ENCODE measurements at regions not wholly inside any gene's neighbourhood (a gene's known extent, or its start where the extent isn't known, plus 50 kb on each side); places are given as distances from the start of the nearest gene placed in this dataset.
A peak's percentile ranks its signal among the peaks of the same experiment; 100 is the strongest.
"Not testable (repeated sequence)": the region's sequence is repeated elsewhere in the genome, so short reads cannot be mapped to it uniquely, and the experiment has no call there.

DNA sequence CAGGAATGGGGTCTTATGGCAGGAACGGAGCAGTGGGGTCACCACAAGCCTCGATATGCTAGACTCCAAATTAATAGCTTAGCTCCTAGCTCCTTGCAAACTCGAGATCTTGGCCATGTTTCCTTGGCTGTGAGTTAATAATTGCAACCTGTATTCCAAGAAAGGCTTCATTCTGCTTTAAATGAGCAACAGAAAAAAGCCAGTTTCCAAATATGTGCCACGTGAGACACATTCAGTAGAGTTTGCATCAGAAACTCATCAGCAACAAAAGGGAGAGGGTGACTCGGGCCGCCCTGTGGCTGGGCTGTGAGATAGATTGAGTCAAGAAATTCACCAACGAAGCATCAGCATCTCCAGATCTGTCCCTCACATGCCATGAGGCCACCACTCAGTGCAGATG is 112.0 kb downstream of the NPTX2 start:
- no peak for DNase-seq

DNA sequence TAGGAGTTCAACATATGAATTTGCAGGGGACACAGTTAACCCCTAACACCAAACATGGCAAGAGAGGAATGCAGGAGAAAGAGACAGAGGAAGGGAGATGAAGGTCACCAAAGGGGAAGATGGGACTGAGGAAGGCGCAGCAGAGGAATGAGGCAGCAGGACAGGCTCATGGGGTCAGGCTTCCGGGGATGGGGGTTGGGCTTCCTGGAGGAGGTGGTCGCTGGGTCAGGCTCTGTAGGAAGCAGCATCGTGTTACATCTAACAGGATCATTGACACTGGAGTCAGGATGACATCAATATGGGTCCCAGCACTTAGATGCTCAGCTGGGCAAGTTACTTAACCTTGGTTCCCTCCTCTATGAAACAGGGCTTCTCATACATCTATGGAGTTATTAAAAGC is 113.2 kb downstream of the NPTX2 start:
- no peak for DNase-seq

DNA sequence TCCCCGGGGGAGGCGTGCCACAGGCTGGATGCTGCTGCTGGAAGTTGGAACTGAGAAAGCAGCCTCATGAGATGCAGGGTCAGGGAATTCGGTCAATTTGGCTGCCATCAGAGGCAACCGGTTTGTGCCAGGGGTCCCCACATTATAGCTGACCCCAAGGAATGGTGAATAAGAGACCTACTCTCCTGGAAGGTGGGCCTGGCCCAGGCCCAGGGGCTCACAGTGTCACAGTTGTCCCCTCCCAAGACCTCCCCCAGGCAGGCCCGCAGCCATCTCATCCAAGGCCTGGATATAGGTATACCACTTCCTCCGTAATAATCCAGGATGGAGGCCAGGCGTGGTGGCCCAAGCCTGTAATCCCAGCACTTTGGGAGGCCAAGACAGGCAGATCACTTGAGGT is 114.6 kb downstream of the NPTX2 start:
- no peak for DNase-seq

DNA sequence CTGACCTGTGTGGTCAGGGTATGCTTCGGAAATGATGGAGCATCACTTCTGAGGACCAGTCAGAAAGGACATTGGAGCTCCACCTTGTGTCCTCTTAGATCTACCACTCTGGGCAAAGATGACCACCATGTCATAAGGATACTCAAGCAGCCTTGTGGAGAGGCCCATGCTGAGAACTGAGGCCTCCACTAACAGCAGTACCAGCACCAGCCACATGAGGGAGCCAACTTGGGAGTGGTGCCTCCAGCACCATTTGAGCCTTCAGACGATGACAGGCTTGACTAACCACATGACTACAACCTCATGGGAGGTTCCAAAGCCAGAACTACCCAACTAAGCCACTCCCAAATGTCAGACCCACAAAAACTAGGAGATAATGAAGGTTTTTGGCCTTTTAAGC is 116.0 kb downstream of the NPTX2 start:
- peak; percentile 7 to 10 for DNase-seq

DNA sequence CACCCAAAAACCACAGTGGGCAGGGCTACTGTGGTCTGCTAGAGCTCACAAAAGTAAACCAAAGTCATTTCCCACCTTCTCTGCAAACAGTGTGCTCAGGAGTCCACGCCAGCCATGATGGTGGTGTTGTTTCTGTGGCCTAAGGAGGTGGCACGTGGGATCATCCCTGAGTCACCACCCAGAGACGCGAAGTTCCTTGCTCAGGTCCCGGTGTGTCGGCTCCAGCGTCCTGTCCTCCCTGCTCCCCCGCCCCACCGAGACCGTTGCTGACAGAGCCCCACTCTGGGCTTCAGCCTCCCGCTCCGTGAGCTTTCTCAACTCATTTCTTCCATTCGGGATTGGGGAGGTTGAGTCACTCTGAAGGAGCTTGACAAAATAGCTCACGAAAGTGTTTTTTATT is 118.7 kb downstream of the NPTX2 start:
- no peak for DNase-seq

DNA sequence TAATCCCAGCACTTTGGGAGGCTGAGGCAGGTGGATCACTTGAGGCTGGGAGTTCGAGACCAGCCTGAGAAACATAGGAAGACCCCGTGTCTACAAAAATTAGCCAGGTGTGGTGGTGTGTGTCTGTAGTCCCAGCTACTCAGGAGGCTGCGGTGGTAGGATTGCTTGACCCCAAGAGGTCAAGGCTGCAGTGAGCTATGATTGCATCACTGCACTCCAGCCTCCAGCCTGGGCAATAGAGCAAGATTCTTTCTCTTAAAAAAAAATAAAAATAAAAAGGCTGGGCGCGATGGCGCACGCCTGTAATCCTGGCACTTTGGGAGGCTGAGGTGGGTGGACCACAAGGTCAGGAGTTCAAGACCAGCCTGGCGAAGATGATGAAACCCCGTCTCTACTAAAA is 119.4 kb downstream of the NPTX2 start:
- not testable (repeated sequence) for DNase-seq

DNA sequence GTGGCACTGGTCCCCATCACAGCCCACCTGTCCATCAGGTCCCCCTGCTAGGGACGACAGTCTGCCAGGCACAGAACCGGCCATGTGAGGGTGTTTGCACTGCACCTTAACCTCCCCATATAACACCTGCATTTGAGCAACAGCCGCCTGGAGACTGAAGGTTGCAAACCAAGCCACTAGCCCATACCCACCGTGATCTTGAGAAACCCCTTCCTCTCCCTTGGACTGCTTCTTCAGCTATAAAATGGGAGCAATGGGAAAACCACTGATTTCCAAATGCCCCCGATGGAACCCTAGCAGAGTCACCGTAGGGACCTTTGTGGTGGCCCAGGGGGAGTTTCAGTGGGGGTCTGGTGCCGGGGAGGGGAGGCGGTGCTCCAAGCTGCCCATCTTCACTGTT is 120.1 kb downstream of the NPTX2 start:
- no peak for DNase-seq

DNA sequence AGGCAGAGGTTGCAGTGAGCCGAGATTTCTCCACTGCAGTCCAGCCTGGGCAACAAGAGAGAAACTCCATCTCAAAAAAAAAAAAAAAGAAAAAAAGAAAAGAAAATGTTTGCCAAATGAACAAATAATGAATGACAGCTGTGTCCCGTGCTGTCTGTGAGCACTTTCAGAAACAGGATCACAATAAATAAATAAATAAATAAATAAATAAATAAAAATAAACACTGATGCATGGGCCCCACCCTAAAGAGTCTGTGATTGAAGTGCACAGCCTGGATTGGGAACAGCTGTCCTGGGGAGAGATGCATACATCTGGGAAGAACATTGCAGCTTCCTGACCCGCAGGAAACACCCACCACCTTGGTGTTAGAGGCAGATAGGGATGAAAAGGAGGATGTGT is 123.6 kb downstream of the NPTX2 start:
- DNase-seq: no peak

DNA sequence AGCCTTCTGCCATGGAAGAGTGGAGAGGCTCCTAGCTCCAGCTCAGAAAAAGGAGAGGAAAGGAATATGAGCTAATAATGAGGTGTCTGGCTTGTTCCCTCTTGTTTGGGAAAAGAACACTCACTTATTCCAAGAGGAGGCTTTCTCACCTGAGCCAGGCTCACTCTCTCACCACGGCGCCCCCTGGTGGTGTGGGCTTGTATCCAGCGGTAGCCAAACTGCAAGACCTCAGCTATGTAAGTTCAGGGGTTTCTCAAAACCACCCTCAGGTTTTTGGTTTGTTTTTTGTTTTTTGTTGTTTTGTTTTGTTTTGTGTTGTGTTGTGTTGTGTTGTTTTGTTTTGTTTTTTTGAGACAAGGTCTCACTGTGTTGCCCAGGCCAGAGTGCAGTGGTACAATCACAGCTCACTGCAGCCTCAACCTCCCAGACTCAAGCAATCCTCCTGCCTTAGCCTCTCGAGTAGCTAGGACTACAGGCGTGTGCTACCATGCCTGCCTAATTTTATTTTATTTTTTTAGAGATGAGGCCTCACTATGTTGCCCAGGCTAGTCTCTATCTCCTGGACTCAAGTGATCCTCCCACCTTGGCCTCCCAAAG is 124.0 kb downstream of the TMEM130 start:
- peak; percentile 45 to 59 for DNase-seq

DNA sequence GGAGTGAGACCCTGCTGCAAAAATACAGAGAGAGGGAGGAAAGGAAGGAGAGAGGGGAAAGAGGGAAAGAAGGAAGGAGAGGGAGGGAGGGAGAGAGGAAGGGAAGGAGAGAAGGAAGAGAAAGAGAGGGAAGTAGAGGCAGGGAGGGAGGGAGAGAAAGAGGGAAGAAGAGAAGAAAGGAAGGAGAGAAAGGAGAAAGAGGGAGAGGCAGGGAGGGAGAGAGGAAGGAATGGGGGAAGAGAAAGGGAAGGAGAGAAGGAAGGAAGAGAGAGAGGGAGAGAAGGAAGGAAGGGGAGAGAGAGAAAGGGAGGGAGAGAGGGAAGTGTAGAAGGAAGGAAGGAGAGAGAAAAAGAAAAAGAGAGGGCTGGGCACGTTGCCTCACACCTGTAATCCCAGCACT is 121.7 kb downstream of the TMEM130 start:
- DNase-seq: no peak

DNA sequence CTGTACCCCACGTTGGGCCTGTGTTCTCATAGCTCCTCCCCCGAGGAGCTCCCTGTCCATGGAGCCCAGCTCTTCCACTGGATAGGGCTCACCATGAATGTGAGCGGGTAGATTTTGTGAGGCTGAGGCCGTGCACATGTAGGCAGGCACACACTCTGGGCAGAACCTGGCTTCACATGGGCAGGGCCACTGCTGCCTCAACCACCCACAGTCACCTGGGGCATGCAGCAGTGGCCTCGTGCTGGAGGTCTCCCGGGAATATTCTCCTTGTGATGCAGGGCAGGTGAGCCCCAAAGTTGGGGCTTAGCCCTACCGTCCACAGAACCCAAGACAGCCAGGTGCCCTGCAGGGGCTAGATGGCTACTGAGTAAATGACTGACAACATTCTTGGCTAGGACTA is 116.6 kb downstream of the TMEM130 start:
- no peak for DNase-seq

DNA sequence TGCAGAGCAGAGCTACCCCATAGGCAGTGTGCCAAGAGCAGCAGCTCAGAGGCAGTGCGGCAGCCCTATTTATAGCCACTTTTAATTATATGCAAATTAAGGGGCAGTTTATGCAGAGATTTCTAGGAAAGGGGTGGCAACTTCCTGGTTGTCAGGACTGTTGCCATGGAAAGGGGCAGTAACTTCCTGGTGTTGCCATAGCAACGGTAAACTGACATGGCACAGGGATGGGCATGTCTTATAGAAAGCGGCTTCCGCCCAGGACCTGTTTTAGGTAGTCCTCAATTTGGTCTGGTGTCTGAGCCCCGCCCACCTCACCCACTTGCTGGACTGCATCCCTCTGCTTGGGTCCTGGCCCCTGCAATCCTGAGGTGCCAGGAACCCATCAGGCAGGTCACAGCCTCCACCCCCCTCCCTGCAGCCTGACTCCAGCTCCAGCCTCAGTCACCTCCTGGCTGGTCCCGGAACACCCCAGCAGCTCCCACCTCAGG is 115.8 kb downstream of the TMEM130 start:
- DNase-seq: no peak

DNA sequence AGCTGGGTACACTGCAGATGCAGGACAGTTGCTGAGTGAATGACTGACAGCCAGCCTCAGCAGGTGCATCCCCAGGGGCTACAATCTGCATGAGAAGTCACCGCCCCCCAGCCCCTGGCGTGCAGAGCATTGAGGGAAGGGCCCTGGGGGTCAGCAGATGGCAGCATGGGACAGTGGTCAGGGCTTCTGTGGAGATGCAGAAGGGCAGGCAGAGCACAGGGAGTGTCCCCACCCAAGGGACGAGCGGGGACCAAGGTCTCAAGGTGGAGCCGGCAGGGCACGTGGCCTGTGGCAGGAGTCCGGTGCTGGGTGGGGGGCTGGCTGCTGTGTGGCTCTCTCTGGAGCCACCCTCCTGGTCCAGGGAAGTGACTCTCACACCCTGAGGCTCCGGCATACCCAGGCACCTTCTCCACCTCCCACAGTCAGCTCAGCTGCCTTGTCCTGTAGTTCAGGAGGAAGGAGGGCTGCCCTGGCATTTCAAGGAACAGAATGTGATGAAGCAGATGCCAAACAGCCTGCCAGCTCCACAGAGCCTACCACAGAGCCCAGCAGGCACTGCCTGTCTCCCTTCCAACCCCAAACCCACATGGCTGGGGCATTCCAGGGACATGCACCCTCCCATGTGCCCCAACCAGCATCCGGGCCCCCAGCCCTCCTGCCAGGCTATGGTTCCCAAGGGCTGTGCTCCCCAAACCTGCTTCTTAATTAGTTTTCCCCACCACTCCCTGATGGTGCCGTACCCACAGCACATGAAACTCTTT is 114.5 kb downstream of the TMEM130 start:
- DNase-seq: no peak

DNA sequence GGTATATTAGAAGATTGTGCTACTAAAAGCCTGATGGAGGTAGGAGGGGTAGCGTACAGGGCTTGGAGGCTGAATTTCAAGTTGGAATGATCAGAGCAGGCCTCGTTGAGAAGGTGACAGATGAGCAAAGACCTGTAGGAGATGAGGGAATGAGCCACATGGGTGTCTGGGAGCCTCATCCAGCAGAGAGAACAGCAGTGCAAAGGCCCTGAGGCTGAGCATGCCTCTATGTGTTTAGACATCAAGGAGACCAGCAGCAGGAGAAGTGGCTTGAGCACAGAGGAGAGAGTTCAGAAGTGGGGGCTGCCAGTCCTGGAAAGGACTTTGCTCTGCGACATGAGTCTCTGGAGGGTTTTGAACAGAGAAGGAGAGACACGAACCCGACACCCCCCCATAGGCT is 111.7 kb downstream of the TMEM130 start:
- DNase-seq: no peak

DNA sequence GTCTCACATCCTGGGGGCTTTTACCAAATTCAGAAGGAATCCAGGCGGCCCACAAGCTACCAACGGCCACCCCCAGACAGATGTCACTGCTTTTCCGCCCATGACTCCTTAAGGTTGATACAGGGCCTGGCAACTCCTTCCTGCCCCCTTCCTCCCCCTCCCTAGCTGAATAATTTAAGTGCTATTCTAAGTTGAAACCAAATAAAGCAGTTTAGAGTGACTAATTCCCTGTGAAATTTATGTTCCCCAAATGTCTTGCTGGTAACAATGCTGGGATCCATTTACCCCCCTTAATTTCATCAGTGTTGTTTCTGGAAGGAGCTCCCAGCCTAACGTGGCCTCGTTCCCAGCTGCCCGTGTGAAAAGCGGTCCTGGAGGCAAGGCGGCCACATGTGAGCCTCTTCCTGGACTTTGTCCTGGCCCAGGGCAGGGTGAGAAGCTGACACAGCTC is 109.6 kb downstream of the TMEM130 start:
- no peak for DNase-seq

DNA sequence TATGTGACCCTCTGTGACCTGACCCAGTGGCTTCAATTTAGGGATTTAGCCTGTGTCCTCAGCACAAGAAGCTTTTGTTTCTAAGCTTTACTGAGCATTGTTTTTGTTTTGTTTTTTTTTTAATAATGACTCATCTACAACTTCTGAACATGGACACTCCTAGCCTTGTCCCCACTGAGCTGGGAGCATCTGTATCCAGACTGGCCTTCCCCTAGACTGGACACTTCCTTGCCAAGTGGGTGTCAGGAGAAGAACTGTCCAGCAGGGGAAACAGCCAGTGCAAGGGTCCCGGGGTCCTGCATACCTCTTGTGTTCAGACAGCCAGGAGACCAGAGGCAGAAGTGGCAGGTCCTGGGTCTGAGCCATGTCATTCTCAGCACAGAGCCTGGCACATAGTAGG is 108.6 kb downstream of the TMEM130 start:
- no peak for DNase-seq

DNA sequence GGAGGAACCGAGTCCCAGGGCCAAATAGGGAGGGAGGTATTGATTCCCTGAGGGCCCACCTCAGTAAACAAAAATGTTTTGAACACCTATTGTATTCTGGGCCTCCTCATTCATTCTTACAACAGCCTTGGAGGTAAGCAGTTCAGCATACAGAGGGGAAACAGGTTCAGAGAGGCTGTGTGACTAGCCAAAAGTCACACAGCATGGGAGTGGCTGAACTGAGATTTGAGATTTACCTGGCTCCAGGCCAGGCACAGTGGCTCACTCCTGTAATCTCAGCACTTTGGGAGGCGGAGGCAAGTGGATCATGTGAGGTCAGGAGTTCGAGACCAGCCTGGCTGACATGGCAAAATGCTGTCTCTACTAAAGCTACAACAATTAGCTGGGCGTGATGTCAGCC is 107.2 kb downstream of the TMEM130 start:
- no peak for DNase-seq

DNA sequence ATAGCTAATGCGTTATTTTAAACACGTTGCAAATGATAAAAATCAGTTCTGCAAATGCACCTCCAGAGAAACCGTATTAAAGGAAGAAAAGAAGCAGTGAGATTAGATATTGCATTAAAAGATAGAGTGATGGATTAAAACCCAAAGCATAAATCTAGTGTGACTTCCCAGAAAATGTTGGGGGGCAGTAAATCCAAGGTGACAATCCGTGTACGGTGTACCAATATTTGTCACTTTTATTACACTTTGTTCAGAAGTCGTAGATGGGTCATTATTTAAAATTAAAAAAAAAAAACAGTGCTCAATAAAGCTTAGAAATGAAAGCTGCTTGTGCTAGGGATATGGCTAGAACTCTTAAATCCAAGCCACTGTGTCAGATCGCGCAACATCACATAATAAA is 106.4 kb downstream of the TMEM130 start:
- no peak for DNase-seq

DNA sequence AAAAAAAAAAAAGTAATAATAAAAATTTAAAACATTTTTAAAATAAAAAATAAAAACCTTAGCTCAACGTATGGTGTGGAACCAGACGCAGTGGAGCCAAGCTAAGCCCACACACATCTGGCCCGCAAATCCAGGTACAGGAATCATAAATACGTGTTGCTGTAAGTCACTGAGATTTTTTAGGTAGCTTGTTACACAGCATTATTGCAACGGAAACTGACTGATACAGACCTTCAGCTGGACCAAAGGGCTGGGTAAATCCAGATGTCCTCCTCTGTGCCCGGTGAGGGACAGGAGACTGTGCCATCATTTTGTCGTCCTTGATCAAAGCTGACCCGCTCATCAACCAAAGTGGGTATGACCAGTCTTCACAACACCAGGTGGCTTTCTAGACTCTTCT is 104.9 kb downstream of the TMEM130 start:
- no peak for DNase-seq

DNA sequence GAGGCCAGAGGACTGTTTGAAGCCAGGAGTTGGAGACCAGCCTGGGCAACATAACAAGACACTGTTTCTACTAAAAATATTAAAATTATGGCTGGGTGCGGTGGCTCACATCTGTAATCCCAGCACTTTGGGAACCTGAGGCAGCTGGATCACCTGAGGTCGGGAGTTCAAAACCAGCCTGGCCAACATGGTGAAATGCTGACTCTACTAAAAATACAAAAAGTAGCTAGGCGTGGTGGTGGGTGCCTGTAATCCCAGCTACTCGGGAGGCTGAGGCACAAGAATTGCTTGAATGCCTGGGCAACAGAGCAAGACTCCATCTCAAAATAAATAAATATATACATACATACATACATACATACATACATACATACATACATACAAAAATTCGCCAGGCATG is 99.7 kb downstream of the TMEM130 start:
- DNase-seq: not testable (repeated sequence)

DNA sequence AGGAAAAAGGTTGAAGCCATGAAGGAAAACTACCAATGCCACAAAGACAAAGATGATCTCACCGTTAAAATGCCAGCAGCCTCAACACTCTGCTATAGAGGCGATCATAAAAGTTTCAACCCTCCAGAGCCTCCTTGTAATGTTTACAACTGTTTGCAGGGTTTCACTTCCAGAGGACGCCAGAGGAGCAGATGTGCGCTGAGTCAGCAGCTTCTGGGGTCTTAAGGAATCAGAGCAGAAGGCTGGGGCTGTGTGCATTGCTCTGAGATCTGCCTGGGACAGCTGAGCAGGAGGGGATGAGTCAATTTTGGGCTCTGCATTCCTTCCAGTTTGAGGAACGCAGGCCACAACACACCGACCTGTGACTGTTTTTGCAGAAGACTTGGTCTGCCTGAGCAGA is 98.3 kb downstream of the TMEM130 start:
- DNase-seq: no peak

DNA sequence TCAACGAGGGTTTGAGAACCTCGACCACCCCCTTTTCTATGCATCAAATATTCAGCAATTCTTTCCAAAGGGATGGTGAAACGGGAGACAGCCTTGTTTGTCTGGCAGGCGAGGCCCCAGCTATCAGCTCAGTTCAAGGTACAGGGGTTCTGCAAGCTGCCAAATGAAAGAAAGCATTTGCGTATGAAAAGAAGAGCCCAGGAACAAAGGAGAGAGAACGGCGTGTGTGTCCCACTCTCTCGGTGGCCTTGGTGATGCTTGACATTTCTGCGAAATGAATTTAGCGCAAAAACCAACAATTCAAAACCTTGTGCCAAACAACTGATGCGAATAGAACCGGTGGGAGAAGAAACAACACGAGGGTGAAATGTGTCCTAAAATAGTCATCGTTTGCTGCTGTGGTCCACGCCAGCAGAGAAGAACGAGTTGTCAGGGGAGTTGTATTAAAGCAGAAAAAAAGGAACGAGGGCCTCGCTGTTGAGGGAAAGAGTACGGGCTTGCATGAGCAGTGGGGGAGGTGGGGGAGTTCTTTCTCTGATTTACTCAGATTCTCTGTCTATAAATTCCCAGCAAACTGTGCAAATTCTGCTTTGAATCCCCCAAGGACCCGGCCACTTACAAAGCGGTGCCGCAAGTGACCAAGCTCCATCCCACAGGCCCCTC is 97.7 kb downstream of the TMEM130 start:
- DNase-seq: no peak

DNA sequence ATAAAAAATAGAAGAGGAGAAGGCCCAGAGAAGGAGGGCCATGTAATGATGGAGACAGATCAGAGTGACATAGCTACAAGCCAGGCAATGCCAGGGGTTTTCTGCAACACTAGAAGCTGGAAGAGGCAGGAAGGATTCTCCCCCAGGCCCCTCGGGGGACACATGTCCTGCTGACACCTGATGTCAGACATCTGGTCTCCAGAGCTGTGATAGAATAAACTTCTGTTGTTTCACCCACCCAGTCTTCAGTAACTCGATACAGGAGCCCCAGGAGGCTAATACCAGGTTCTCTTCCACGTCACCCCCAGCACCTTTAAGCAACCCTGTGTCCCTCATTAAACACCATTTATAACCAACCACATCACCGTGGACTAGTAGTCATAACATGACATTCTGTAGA is 94.9 kb downstream of the TMEM130 start:
- DNase-seq: no peak

DNA sequence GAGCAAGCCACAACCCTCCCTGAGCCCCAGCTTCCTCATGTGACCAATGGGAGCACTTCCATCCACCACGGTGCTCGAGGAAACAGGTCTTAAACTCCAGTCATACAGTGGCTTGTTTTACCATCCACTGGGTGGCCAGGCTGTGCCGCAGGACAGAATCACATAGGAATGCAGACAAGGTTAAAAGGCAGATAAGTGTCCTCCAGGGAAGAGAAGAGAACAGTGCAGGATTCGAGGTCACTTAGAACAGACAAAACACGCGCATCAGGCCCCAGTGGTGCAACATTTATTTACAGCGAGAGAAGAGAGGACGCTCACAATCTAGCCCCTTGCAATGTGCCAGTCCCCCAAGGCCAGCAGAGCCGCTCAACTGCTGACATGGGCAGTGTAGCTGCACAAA is 92.8 kb downstream of the TMEM130 start:
- no peak for DNase-seq

Data from CD4-positive, alpha-beta T cell treated with Interleukin-1 beta for 1 hour (primary cell).